HEK293 (cell line): ENCODE measurements at regions not wholly inside any gene's neighbourhood (a gene's known extent, or its start where the extent isn't known, plus 50 kb on each side); places are given as distances from the start of the nearest gene placed in this dataset.

ENCODE experiments used
- YY1 ChIP-seq: fragments of 450-650 bp; formaldehyde crosslinking; IDR thresholded peaks from 2 replicates; pipeline ENCODE4 v1.5.1; 2018; ENCODE audit warnings: missing biosample characterization, missing genetic modification characterization
- ZFP69B ChIP-seq: fragments of 450-650 bp; formaldehyde crosslinking; IDR thresholded peaks from 2 replicates; pipeline ENCODE4 v1.5.1; 2016; ENCODE audit warnings: missing biosample characterization, missing genetic modification characterization
- ZNF24 ChIP-seq: fragments of 450-650 bp; formaldehyde crosslinking; IDR thresholded peaks from 2 replicates; pipeline ENCODE4 v1.5.1; 2016; ENCODE audit warnings: missing biosample characterization, missing genetic modification characterization
- ZNF629 ChIP-seq: fragments of 450-650 bp; formaldehyde crosslinking; IDR thresholded peaks from 2 replicates; pipeline ENCODE4 v1.5.1; 2017; ENCODE audit warnings: missing biosample characterization, missing genetic modification characterization
- ZNF768 ChIP-seq: fragments of 450-650 bp; formaldehyde crosslinking; IDR thresholded peaks from 2 replicates; pipeline ENCODE4 v1.5.1; 2018; ENCODE audit warnings: missing biosample characterization, mild to moderate bottlenecking, missing genetic modification characterization
- ZNF830 ChIP-seq: fragments of 450-650 bp; IDR thresholded peaks from 2 replicates; pipeline ENCODE4 v1.5.0; 2018; ENCODE audit warnings: missing biosample characterization, missing genetic modification characterization, low read depth, mild to moderate bottlenecking, moderate library complexity
- TF ChIP-seq, protein P1 (sequence below): fragments of 450-650 bp; formaldehyde crosslinking; IDR thresholded peaks from 2 replicates; pipeline ENCODE4 v1.5.1; 2016; ENCODE audit warnings: missing biosample characterization, missing genetic modification characterization, low read depth

- no peak for TF ChIP-seq ZNF768 (tag by site-specific recombination)
- TF ChIP-seq, protein P1, sequence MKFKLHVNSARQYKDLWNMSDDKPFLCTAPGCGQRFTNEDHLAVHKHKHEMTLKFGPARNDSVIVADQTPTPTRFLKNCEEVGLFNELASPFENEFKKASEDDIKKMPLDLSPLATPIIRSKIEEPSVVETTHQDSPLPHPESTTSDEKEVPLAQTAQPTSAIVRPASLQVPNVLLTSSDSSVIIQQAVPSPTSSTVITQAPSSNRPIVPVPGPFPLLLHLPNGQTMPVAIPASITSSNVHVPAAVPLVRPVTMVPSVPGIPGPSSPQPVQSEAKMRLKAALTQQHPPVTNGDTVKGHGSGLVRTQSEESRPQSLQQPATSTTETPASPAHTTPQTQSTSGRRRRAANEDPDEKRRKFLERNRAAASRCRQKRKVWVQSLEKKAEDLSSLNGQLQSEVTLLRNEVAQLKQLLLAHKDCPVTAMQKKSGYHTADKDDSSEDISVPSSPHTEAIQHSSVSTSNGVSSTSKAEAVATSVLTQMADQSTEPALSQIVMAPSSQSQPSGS = no peak
- no peak for TF ChIP-seq ZNF830 (tag by site-specific recombination)
- no peak for TF ChIP-seq YY1 (tag by site-specific recombination)
- no peak for TF ChIP-seq ZFP69B (tag by site-specific recombination)
- no peak for TF ChIP-seq ZNF629 (tag by site-specific recombination)
- TF ChIP-seq ZNF24 = no peak
Observed at GRCh38 chr1:191697556-191697955, 460.7 kb upstream of the RGS18 start.
